Stimulated activated CD4-positive, alpha-beta T cell treated with anti-CD3 and anti-CD28 coated beads, Interleukin-1b, Interleukin-23, amount 100 ng/mL, for 1 hour (primary cell): ENCODE measurements at regions not wholly inside any gene's neighbourhood (a gene's known extent, or its start where the extent isn't known, plus 50 kb on each side); places are given as distances from the start of the nearest gene placed in this dataset.
"Not testable (repeated sequence)": the region's sequence is repeated elsewhere in the genome, so short reads cannot be mapped to it uniquely, and the experiment has no call there.

Source experiments
- DNase-seq, 2 donors: peaks; one replicate each; pipeline ENCODE4 v3.0.0-alpha.2; 2020; ENCODE audit warnings: low read depth in 2 of 2

GRCh38 chr5:2382776-2383697 lies 368.4 kb downstream of the IRX2 start:
- DNase-seq, result no peak

GRCh38 chr5:2381861-2382260 lies 369.6 kb downstream of the IRX2 start:
- no peak for DNase-seq

GRCh38 chr5:2381070-2381469 lies 370.4 kb downstream of the IRX2 start:
- DNase-seq, result no peak

- DNase-seq, result no peak
Observed at GRCh38 chr5:2378976-2379375, 372.5 kb downstream of the IRX2 start.

- no peak for DNase-seq
Observed at GRCh38 chr5:2378108-2378507, 373.4 kb downstream of the IRX2 start.

- DNase-seq, result no peak
Observed at GRCh38 chr5:2376486-2376885, 375.0 kb downstream of the IRX2 start.

- DNase-seq, result no peak
Observed at GRCh38 chr5:2375757-2376250, 375.7 kb downstream of the IRX2 start.

GRCh38 chr5:2375291-2375690 lies 376.2 kb downstream of the IRX2 start:
- DNase-seq, result no peak

- DNase-seq, result no peak
Observed at GRCh38 chr5:2374703-2375102, 376.8 kb downstream of the IRX2 start.

GRCh38 chr5:2373631-2374030 lies 377.8 kb downstream of the IRX2 start:
- no peak for DNase-seq

- no peak for DNase-seq
Observed at GRCh38 chr5:2371419-2371710, 380.1 kb downstream of the IRX2 start.

- no peak for DNase-seq
Observed at GRCh38 chr5:2370626-2371418, 380.7 kb downstream of the IRX2 start.

- no peak for DNase-seq
Observed at GRCh38 chr5:2369178-2369577, 382.3 kb downstream of the IRX2 start.

GRCh38 chr5:2366816-2367215 lies 384.7 kb downstream of the IRX2 start:
- no peak for DNase-seq

- DNase-seq, result no peak
Observed at GRCh38 chr5:2357309-2357708, 394.2 kb downstream of the IRX2 start.

- no peak for DNase-seq
Observed at GRCh38 chr5:2355859-2356258, 395.6 kb downstream of the IRX2 start.

GRCh38 chr5:2353871-2354440 lies 397.5 kb downstream of the IRX2 start:
- DNase-seq, result no peak

GRCh38 chr5:2353211-2353610 lies 398.3 kb downstream of the IRX2 start:
- no peak for DNase-seq

GRCh38 chr5:2352101-2352861 lies 399.2 kb downstream of the IRX2 start:
- no peak for DNase-seq

GRCh38 chr5:2349768-2350167 lies 401.7 kb downstream of the IRX2 start:
- DNase-seq, result not testable (repeated sequence)

GRCh38 chr5:2338686-2339085 lies 412.8 kb downstream of the IRX2 start:
- no peak for DNase-seq
